SK-N-SH treated with all-trans-retinoic acid at 6 μM for 48 hours (cell line): ENCODE measurements at regions not wholly inside any gene's neighbourhood (a gene's known extent, or its start where the extent isn't known, plus 50 kb on each side); places are given as distances from the start of the nearest gene placed in this dataset.
"Not testable (repeated sequence)": the region's sequence is repeated elsewhere in the genome, so short reads cannot be mapped to it uniquely, and the experiment has no call there.

ENCODE experiments used
- ATAC-seq: fragments of 200-7000 bp; cut with Tn5 transposase; 3 replicates; pipeline ENCODE4 v1.9.1; 2020; ENCODE audit warnings: mild to moderate bottlenecking, moderate library complexity
- ARNTL ChIP-seq: fragments of 450-650 bp; formaldehyde crosslinking; IDR thresholded peaks from 2 replicates; pipeline ENCODE4 v1.5.0; 2020; ENCODE audit warnings: low read depth, mild to moderate bottlenecking, moderate library complexity, borderline replicate concordance
- BACH2 ChIP-seq: fragments of 250-450 bp; sonication (Bioruptor Pico); IDR thresholded peaks from 2 replicates; pipeline ENCODE4 v1.9.0; 2021; ENCODE audit warnings: mild to moderate bottlenecking, borderline replicate concordance
- GLIS3 ChIP-seq: fragments of 250-450 bp; sonication (Bioruptor Pico); IDR thresholded peaks from 2 replicates; pipeline ENCODE4 v1.5.0; 2020; ENCODE audit warnings: mild to moderate bottlenecking, moderate library complexity
- ISL1 ChIP-seq: fragments of 250-450 bp; sonication (Bioruptor Pico); IDR thresholded peaks from 2 replicates; pipeline ENCODE4 v2.1.2; 2022; ENCODE audit warnings: mild to moderate bottlenecking, moderate library complexity
- OSR1 ChIP-seq: fragments of 250-450 bp; sonication (Bioruptor Pico); IDR thresholded peaks from 2 replicates; pipeline ENCODE4 v1.8.0; 2022; ENCODE audit warnings: moderate library complexity, mild to moderate bottlenecking, inconsistent platforms
- PATZ1 ChIP-seq: fragments of 250-450 bp; sonication (Bioruptor Pico); IDR thresholded peaks from 2 replicates; pipeline ENCODE4 v1.8.0; 2020; ENCODE audit warnings: mild to moderate bottlenecking, moderate library complexity, borderline replicate concordance
- POU6F1 ChIP-seq: fragments of 250-450 bp; sonication (Bioruptor Pico); IDR thresholded peaks from 2 replicates; pipeline ENCODE4 v1.8.0; 2021; ENCODE audit warnings: low read depth, mild to moderate bottlenecking, moderate library complexity, borderline replicate concordance
- PPARA ChIP-seq: fragments of 250-450 bp; sonication (Bioruptor Pico); IDR thresholded peaks from 2 replicates; pipeline ENCODE4 v1.5.0; 2020; ENCODE audit warnings: mild to moderate bottlenecking, borderline replicate concordance
- RARB ChIP-seq: fragments of 250-450 bp; sonication (Bioruptor Pico); IDR thresholded peaks from 2 replicates; pipeline ENCODE4 v1.8.0; 2021; ENCODE audit warnings: mild to moderate bottlenecking, moderate library complexity
- SNAI2 ChIP-seq: fragments of 250-450 bp; sonication (Bioruptor Pico); IDR thresholded peaks from 2 replicates; pipeline ENCODE4 v1.5.0; 2020; ENCODE audit warnings: mild to moderate bottlenecking, moderate library complexity
- TCF4 ChIP-seq: fragments of 250-450 bp; sonication (Bioruptor Pico); IDR thresholded peaks from 2 replicates; pipeline ENCODE4 v1.8.0; 2021; ENCODE audit warnings: mild to moderate bottlenecking, moderate library complexity, borderline replicate concordance
- TOX ChIP-seq: fragments of 250-450 bp; sonication (Bioruptor Pico); IDR thresholded peaks from 2 replicates; pipeline ENCODE4 v1.8.0; 2021; ENCODE audit warnings: mild to moderate bottlenecking, moderate library complexity, borderline replicate concordance
- ZC3H10 ChIP-seq: fragments of 250-450 bp; sonication (Bioruptor Pico); IDR thresholded peaks from 2 replicates; pipeline ENCODE4 v1.5.1; 2021; ENCODE audit warnings: mild to moderate bottlenecking, moderate library complexity
- ZFP3 ChIP-seq: fragments of 250-450 bp; sonication (Bioruptor Pico); IDR thresholded peaks from 2 replicates; pipeline ENCODE4 v1.5.0; 2020; ENCODE audit warnings: mild to moderate bottlenecking, moderate library complexity
- ZFP30 ChIP-seq: fragments of 450-650 bp; formaldehyde crosslinking; IDR thresholded peaks from 2 replicates; pipeline ENCODE4 v1.5.0; 2022; ENCODE audit warnings: mild to moderate bottlenecking, moderate library complexity
- ZNF565 ChIP-seq: fragments of 450-650 bp; formaldehyde crosslinking; conservative IDR thresholded peaks from 2 replicates; pipeline ENCODE4 v1.5.0; 2020; ENCODE audit warnings: low read depth, mild to moderate bottlenecking, moderate library complexity
- ZNF70 ChIP-seq: fragments of 450-650 bp; formaldehyde crosslinking; IDR thresholded peaks from 2 replicates; pipeline ENCODE4 v1.5.0; 2020; ENCODE audit warnings: mild to moderate bottlenecking, moderate library complexity
- ZNF8 ChIP-seq: fragments of 450-650 bp; formaldehyde crosslinking; IDR thresholded peaks from 2 replicates; pipeline ENCODE4 v1.5.0; 2020; ENCODE audit warnings: mild to moderate bottlenecking, moderate library complexity
- TF ChIP-seq, protein P1 (sequence below): fragments of 250-450 bp; sonication (Bioruptor Pico); IDR thresholded peaks from 2 replicates; pipeline ENCODE4 v1.5.1; 2021; ENCODE audit warnings: mild to moderate bottlenecking, moderate library complexity
- TF ChIP-seq, protein P2 (sequence below): fragments of 250-450 bp; sonication (Bioruptor Pico); IDR thresholded peaks from 2 replicates; pipeline ENCODE4 v1.5.0; 2020; ENCODE audit warnings: mild to moderate bottlenecking, moderate library complexity

DNA sequence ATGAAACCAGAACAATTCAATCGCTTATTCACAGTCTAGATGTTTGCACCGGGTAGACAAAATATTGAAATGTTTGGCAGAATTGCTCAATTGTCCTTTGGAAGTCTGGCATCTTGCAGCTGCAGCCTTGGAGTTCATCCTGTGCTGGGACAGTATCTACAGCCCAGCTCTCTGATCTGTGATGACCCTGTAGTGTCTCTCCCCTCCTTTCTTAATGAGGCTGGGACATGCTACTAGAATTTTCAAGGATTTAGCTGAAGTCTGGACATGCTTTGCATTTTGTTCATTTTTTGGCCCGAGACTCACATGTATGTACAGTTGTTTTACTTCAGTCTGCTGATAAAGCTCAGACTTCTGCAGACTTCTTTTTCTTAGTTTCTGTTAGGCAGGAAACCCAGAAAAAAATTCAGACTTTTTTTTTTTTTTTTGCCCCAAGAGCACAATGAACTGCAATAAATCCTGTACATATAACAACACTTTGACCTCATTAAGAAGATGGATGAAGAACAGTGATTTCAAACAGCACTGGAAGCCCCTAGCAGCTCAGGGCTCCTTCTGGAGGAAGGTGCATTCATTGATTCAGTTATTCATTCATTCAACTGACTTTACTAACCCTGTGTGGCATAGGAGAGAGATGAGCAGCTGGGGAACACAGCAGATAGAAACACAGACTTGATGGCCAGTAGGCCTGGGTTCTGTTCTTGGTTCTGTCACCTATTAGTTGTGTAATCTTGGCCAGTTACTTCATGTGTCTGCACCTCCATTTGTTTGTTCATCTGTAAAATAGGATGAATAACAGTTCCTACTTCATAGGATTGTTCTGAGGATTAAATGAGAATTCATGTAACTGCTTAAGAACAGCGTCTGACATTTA is 210.0 kb downstream of the MAP2K4 start:
- no peak for ATAC-seq
- TF ChIP-seq PPARA (CRISPR knock-in tag), result no peak
- no peak for TF ChIP-seq SNAI2 (CRISPR knock-in tag)
- TF ChIP-seq ZC3H10 (CRISPR knock-in tag), result no peak
- no peak for TF ChIP-seq ISL1 (CRISPR knock-in tag)
- TF ChIP-seq RARB (CRISPR knock-in tag), result no peak
- no peak for TF ChIP-seq POU6F1 (CRISPR knock-in tag)
- no peak for TF ChIP-seq ZNF565 (CRISPR knock-in tag)
- no peak for TF ChIP-seq ARNTL (CRISPR knock-in tag)

- no peak for ATAC-seq
- TF ChIP-seq BACH2 (no peak), POU6F1 (CRISPR knock-in tag) (no peak), TCF4 (CRISPR knock-in tag) (no peak), TOX (no peak), ZNF70 (CRISPR knock-in tag) (no peak)
Observed at GRCh38 chr17:12231355-12231682, 210.6 kb downstream of the MAP2K4 start.

- not testable (repeated sequence) for ATAC-seq
Observed at GRCh38 chr17:12239021-12239420, 218.3 kb downstream of the MAP2K4 start.

DNA sequence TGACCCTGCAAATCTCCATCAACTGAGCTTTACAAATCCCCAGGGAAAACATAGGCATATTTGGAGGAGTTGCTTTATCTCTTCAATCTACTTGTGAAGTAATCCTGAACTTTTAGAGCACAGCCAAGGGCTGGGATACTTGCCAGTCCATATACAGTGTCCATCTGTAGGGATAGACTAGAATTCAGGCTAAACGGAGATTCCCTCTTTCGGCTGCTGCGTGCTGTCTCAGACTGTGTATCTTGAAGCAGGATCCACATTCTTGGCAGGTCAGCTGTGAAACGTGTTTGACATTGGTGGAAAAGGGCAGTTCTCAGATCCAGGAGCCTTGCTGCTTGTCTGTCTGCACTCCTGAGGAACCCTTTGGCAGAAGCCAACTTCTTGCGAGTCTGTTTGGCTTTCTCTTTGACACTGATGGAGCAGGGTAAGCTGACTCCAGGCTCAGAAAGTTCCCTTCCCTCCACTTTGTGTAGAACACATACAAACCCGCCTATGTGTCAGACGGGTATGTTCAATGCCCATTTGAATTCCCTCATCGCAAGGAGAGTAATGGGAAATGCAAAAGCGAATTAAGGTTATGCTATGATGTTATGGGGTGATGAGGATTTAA is 221.8 kb downstream of the MAP2K4 start:
- TF ChIP-seq TCF4 (CRISPR knock-in tag), result no peak
- TF ChIP-seq TOX, result no peak
- no peak for TF ChIP-seq RARB (CRISPR knock-in tag)
- no peak for TF ChIP-seq ISL1 (CRISPR knock-in tag)
- no peak for TF ChIP-seq GLIS3 (CRISPR knock-in tag)
- TF ChIP-seq ZNF8 (CRISPR knock-in tag), result no peak
- no peak for TF ChIP-seq ZFP3 (CRISPR knock-in tag)
- ATAC-seq, result no peak

DNA sequence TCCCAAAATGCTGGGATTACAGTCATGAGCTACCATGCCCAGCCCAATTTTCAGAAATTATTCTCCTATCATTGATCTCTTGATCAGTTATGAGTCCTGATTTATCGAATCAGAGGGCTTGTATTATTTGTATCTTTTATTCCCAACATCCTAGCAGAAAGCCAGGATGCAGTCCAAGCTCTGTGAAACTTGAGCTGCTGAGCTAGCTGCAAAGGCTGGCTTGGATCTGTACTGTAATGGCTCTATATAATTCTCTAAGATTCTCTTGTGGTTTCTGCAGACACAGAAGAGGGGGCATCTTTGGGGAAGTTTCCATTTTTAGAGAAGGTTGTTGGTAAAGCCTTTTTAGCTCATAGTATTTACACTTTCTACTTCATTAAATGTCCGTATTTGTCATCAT is 227.1 kb downstream of the MAP2K4 start:
- ATAC-seq, result no peak
- TF ChIP-seq, protein P1, sequence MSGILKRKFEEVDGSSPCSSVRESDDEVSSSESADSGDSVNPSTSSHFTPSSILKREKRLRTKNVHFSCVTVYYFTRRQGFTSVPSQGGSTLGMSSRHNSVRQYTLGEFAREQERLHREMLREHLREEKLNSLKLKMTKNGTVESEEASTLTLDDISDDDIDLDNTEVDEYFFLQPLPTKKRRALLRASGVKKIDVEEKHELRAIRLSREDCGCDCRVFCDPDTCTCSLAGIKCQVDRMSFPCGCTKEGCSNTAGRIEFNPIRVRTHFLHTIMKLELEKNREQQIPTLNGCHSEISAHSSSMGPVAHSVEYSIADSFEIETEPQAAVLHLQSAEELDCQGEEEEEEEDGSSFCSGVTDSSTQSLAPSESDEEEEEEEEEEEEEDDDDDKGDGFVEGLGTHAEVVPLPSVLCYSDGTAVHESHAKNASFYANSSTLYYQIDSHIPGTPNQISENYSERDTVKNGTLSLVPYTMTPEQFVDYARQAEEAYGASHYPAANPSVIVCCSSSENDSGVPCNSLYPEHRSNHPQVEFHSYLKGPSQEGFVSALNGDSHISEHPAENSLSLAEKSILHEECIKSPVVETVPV (CRISPR knock-in tag), result no peak
- TF ChIP-seq OSR1 (no peak), ZC3H10 (CRISPR knock-in tag) (no peak), ZFP3 (CRISPR knock-in tag) (no peak), PATZ1 (CRISPR knock-in tag) (no peak), ZNF8 (CRISPR knock-in tag) (no peak), POU6F1 (CRISPR knock-in tag) (no peak), ARNTL (CRISPR knock-in tag) (no peak), ZNF565 (CRISPR knock-in tag) (no peak), ISL1 (CRISPR knock-in tag) (no peak), ZFP30 (CRISPR knock-in tag) (no peak)
- TF ChIP-seq, protein P2, sequence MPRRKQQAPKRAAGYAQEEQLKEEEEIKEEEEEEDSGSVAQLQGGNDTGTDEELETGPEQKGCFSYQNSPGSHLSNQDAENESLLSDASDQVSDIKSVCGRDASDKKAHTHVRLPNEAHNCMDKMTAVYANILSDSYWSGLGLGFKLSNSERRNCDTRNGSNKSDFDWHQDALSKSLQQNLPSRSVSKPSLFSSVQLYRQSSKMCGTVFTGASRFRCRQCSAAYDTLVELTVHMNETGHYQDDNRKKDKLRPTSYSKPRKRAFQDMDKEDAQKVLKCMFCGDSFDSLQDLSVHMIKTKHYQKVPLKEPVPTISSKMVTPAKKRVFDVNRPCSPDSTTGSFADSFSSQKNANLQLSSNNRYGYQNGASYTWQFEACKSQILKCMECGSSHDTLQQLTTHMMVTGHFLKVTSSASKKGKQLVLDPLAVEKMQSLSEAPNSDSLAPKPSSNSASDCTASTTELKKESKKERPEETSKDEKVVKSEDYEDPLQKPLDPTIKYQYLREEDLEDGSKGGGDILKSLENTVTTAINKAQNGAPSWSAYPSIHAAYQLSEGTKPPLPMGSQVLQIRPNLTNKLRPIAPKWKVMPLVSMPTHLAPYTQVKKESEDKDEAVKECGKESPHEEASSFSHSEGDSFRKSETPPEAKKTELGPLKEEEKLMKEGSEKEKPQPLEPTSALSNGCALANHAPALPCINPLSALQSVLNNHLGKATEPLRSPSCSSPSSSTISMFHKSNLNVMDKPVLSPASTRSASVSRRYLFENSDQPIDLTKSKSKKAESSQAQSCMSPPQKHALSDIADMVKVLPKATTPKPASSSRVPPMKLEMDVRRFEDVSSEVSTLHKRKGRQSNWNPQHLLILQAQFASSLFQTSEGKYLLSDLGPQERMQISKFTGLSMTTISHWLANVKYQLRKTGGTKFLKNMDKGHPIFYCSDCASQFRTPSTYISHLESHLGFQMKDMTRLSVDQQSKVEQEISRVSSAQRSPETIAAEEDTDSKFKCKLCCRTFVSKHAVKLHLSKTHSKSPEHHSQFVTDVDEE, result no peak
